Liver (tissue), 8 donors: ENCODE measurements at regions not wholly inside any gene's neighbourhood (a gene's known extent, or its start where the extent isn't known, plus 50 kb on each side); places are given as distances from the start of the nearest gene placed in this dataset.

Experiments
- DNase-seq: peaks from one replicate; pipeline ENCODE4 v3.0.0-alpha.2; 2017; ENCODE audit warnings: low spot score
- H3K27ac ChIP-seq, 2 donors: one replicate each; pipeline ENCODE4 v1.7.0; 2013; ENCODE audit warnings: inconsistent platforms in 2 of 2, low read length in 2 of 2, control low read depth in 1 of 2, low read depth in 1 of 2, mild to moderate bottlenecking in 1 of 2
- H3K27me3 ChIP-seq, 4 donors: one replicate each; pipeline versions ENCODE4 v1.6.1 to v1.7.0; 2013; ENCODE audit warnings: low read length in 3 of 4, inconsistent platforms in 1 of 4, mild to moderate bottlenecking in 1 of 4, moderate library complexity in 1 of 4; ENCODE audit not compliant: control insufficient read depth in 4 of 4, insufficient read depth in 4 of 4
- H3K36me3 ChIP-seq, 4 donors: one replicate each; pipeline versions ENCODE4 v1.6.1 to v1.7.0; 2013; ENCODE audit warnings: low read length in 3 of 4, mild to moderate bottlenecking in 3 of 4, low read depth in 1 of 4, moderate library complexity in 1 of 4; ENCODE audit not compliant: control insufficient read depth in 4 of 4, insufficient read depth in 3 of 4
- H3K4me1 ChIP-seq, 4 donors: one replicate each; pipeline versions ENCODE4 v1.6.1 to v1.7.0; 2013; ENCODE audit warnings: low read length in 3 of 4, mild to moderate bottlenecking in 3 of 4, moderate library complexity in 1 of 4; ENCODE audit not compliant: control insufficient read depth in 4 of 4, insufficient read depth in 4 of 4
- H3K4me3 ChIP-seq, 3 donors: one replicate each; pipeline versions ENCODE4 v1.6.1 to v1.7.0; 2013; ENCODE audit warnings: low read length in 3 of 3, control low read depth in 1 of 3, low read depth in 1 of 3, mild to moderate bottlenecking in 1 of 3
- H3K9ac ChIP-seq, 2 donors: one replicate each; pipeline ENCODE4 v1.7.0; 2013; ENCODE audit warnings: low read length in 2 of 2, mild to moderate bottlenecking in 2 of 2, moderate library complexity in 2 of 2, control low read depth in 1 of 2, low read depth in 1 of 2
- H3K9me3 ChIP-seq, 4 donors: one replicate each; pipeline versions ENCODE4 v1.6.1 to v1.7.0; 2013; ENCODE audit warnings: low read length in 3 of 4; ENCODE audit not compliant: control insufficient read depth in 4 of 4
- EGR1 ChIP-seq, 2 donors: IDR thresholded peaks; 2 replicates each; pipeline ENCODE4 v1.6.1; 2016 to 2018; ENCODE audit warnings: antibody characterized with exemption in 2 of 2, low read depth in 2 of 2
- FOXA1 ChIP-seq: IDR thresholded peaks from 2 replicates; pipeline ENCODE4 v1.6.1; 2016; ENCODE audit warnings: antibody characterized with exemption
- FOXA2 ChIP-seq: IDR thresholded peaks from 2 replicates; pipeline ENCODE4 v1.6.1; 2016; ENCODE audit warnings: antibody characterized with exemption
- GABPA ChIP-seq, 2 donors: IDR thresholded peaks in 1 of 2; conservative IDR thresholded peaks in 1 of 2; 2 replicates each; pipeline ENCODE4 v1.6.1; 2016; ENCODE audit warnings: antibody characterized with exemption in 2 of 2, mild to moderate bottlenecking in 1 of 2, moderate library complexity in 1 of 2
- HNF4A ChIP-seq, 2 donors: conservative IDR thresholded peaks; 2 replicates each; pipeline ENCODE4 v1.6.1; 2016; ENCODE audit warnings: antibody characterized with exemption in 2 of 2, mild to moderate bottlenecking in 2 of 2
- HNF4G ChIP-seq: IDR thresholded peaks from 2 replicates; pipeline ENCODE4 v1.6.1; 2016; ENCODE audit warnings: antibody characterized with exemption
- JUND ChIP-seq, 2 donors: IDR thresholded peaks; 2 replicates each; pipeline ENCODE4 v1.6.1; 2016; ENCODE audit warnings: antibody characterized with exemption in 2 of 2
- NR2F2 ChIP-seq: IDR thresholded peaks from 2 replicates; pipeline ENCODE4 v1.6.1; 2016; ENCODE audit warnings: antibody characterized with exemption
- RAD21 ChIP-seq, 2 donors: IDR thresholded peaks; 2 replicates each; pipeline ENCODE4 v1.6.1; 2016; ENCODE audit warnings: antibody characterized with exemption in 2 of 2, mild to moderate bottlenecking in 2 of 2
- RXRA ChIP-seq, 2 donors: IDR thresholded peaks; 2 replicates each; pipeline ENCODE4 v1.6.1; 2017 to 2018; ENCODE audit warnings: antibody characterized with exemption in 2 of 2, mild to moderate bottlenecking in 1 of 2
- SP1 ChIP-seq: IDR thresholded peaks from 2 replicates; pipeline ENCODE4 v1.6.1; 2018; ENCODE audit warnings: antibody characterized with exemption, mild to moderate bottlenecking
- TAF1 ChIP-seq: conservative IDR thresholded peaks from 2 replicates; pipeline ENCODE4 v1.6.1; 2016; ENCODE audit warnings: antibody characterized with exemption, mild to moderate bottlenecking
- YY1 ChIP-seq: IDR thresholded peaks from 2 replicates; pipeline ENCODE4 v1.6.1; 2016; ENCODE audit warnings: antibody characterized with exemption, mild to moderate bottlenecking
- WGBS: extraction: QIAGEN DNeasy Blood & Tissue Kit; methylation state at CpG from one replicate; pipeline ENCODE4 v1.1.7; 2013; 5-methylcytosine and 5-hydroxymethylcytosine counted together
- TF ChIP-seq, protein P1 (sequence below): IDR thresholded peaks from 2 replicates; pipeline ENCODE4 v1.6.1; 2016; ENCODE audit warnings: antibody characterized with exemption
- TF ChIP-seq, protein P2 (sequence below): fragments of 150-350 bp; IDR thresholded peaks from 2 replicates; pipeline ENCODE4 v1.5.1; 2017; ENCODE audit warnings: improper control_type of control experiment, low read depth, low read length; ENCODE audit not compliant: missing input control
- TF ChIP-seq, protein P3 (sequence below): IDR thresholded peaks from 2 replicates; pipeline ENCODE4 v1.6.1; 2016; ENCODE audit warnings: antibody characterized with exemption
- TF ChIP-seq, protein P4 (sequence below): IDR thresholded peaks from 2 replicates; pipeline ENCODE4 v1.6.1; 2016; ENCODE audit warnings: antibody characterized with exemption
- TF ChIP-seq, protein P5 (sequence below): IDR thresholded peaks from 2 replicates; pipeline ENCODE4 v1.6.1; 2016; ENCODE audit warnings: antibody characterized with exemption, mild to moderate bottlenecking
- donor health status: healthy.
- donor health status: healthy.
- donor health status: healthy.
- donor health status: healthy.
- donor health status: healthy.

DNA sequence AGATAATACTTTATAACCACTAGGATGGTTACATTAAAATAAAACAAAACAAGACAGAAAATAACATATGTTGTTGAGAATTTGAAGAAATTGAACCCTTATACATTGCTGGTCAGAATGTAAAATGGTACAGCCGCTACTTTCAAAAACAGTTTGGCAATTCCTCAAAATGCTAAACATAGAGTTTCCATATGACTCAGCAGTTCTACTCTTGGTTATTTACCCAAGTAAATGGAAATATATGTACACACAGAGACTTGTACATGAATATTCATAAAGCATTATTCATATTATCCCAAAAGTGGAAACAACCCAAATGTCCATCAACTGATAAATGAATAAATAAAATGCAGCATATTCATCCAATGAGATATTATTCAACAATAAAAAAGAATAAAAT is 92.5 kb upstream of the LRATD1 start:
- H3K27ac ChIP-seq: no peak overlapping the region
- DNase-seq: no peak
- no peak overlapping the region for H3K4me3 ChIP-seq
- no peaks in the 10 kb centered on the region for H3K36me3 ChIP-seq
- H3K9me3 ChIP-seq: no peaks in the 10 kb centered on the region
- no peak overlapping the region for H3K9ac ChIP-seq
- WGBS: 89% methylated on average over 1 of the region's 1 CpG
- no peak for TF ChIP-seq NR2F2
- no peak for TF ChIP-seq TAF1
- no peak for TF ChIP-seq SP1
- TF ChIP-seq FOXA1: no peak
- no peak for TF ChIP-seq YY1
- TF ChIP-seq FOXA2: no peak
- TF ChIP-seq, protein P1, sequence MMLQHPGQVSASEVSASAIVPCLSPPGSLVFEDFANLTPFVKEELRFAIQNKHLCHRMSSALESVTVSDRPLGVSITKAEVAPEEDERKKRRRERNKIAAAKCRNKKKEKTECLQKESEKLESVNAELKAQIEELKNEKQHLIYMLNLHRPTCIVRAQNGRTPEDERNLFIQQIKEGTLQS: no peak
- TF ChIP-seq, protein P2, sequence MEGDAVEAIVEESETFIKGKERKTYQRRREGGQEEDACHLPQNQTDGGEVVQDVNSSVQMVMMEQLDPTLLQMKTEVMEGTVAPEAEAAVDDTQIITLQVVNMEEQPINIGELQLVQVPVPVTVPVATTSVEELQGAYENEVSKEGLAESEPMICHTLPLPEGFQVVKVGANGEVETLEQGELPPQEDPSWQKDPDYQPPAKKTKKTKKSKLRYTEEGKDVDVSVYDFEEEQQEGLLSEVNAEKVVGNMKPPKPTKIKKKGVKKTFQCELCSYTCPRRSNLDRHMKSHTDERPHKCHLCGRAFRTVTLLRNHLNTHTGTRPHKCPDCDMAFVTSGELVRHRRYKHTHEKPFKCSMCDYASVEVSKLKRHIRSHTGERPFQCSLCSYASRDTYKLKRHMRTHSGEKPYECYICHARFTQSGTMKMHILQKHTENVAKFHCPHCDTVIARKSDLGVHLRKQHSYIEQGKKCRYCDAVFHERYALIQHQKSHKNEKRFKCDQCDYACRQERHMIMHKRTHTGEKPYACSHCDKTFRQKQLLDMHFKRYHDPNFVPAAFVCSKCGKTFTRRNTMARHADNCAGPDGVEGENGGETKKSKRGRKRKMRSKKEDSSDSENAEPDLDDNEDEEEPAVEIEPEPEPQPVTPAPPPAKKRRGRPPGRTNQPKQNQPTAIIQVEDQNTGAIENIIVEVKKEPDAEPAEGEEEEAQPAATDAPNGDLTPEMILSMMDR: no peak
- no peak for TF ChIP-seq HNF4G
- TF ChIP-seq GABPA (IDR thresholded peaks at IDR 0.05 in 1 of 2, conservative IDR thresholded peaks at IDR 0.05 in 1 of 2): no peak
- TF ChIP-seq, protein P3, sequence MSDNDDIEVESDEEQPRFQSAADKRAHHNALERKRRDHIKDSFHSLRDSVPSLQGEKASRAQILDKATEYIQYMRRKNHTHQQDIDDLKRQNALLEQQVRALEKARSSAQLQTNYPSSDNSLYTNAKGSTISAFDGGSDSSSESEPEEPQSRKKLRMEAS: no peak
- no peak for TF ChIP-seq RAD21 (IDR thresholded peaks at IDR 0.05)
- TF ChIP-seq, protein P4, sequence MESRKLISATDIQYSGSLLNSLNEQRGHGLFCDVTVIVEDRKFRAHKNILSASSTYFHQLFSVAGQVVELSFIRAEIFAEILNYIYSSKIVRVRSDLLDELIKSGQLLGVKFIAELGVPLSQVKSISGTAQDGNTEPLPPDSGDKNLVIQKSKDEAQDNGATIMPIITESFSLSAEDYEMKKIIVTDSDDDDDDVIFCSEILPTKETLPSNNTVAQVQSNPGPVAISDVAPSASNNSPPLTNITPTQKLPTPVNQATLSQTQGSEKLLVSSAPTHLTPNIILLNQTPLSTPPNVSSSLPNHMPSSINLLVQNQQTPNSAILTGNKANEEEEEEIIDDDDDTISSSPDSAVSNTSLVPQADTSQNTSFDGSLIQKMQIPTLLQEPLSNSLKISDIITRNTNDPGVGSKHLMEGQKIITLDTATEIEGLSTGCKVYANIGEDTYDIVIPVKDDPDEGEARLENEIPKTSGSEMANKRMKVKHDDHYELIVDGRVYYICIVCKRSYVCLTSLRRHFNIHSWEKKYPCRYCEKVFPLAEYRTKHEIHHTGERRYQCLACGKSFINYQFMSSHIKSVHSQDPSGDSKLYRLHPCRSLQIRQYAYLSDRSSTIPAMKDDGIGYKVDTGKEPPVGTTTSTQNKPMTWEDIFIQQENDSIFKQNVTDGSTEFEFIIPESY: no peak
- no peak for TF ChIP-seq HNF4A (conservative IDR thresholded peaks at IDR 0.05)
- TF ChIP-seq JUND (IDR thresholded peaks at IDR 0.05): no peak
- no peak for TF ChIP-seq EGR1 (IDR thresholded peaks at IDR 0.05; ENCODE audit: low read depth in 2 of 2)
- TF ChIP-seq, protein P5, sequence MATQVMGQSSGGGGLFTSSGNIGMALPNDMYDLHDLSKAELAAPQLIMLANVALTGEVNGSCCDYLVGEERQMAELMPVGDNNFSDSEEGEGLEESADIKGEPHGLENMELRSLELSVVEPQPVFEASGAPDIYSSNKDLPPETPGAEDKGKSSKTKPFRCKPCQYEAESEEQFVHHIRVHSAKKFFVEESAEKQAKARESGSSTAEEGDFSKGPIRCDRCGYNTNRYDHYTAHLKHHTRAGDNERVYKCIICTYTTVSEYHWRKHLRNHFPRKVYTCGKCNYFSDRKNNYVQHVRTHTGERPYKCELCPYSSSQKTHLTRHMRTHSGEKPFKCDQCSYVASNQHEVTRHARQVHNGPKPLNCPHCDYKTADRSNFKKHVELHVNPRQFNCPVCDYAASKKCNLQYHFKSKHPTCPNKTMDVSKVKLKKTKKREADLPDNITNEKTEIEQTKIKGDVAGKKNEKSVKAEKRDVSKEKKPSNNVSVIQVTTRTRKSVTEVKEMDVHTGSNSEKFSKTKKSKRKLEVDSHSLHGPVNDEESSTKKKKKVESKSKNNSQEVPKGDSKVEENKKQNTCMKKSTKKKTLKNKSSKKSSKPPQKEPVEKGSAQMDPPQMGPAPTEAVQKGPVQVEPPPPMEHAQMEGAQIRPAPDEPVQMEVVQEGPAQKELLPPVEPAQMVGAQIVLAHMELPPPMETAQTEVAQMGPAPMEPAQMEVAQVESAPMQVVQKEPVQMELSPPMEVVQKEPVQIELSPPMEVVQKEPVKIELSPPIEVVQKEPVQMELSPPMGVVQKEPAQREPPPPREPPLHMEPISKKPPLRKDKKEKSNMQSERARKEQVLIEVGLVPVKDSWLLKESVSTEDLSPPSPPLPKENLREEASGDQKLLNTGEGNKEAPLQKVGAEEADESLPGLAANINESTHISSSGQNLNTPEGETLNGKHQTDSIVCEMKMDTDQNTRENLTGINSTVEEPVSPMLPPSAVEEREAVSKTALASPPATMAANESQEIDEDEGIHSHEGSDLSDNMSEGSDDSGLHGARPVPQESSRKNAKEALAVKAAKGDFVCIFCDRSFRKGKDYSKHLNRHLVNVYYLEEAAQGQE: no peak
- TF ChIP-seq RXRA (IDR thresholded peaks at IDR 0.05): no peak
- H3K27me3 ChIP-seq: no peaks in the 10 kb centered on the region
- H3K4me1 ChIP-seq: peaks cover 0 to 2% (median 0%) of the 10 kb centered on the region in 4 donors
